Stimulated activated CD4-positive, alpha-beta T cell treated with anti-CD3 and anti-CD28 coated beads, TNF-alpha, amount 100 ng/mL, for 24 hours (primary cell): ENCODE measurements at regions not wholly inside any gene's neighbourhood (a gene's known extent, or its start where the extent isn't known, plus 50 kb on each side); places are given as distances from the start of the nearest gene placed in this dataset.

Experiments used
- DNase-seq, 3 experiments: peaks; one replicate each; pipeline ENCODE4 v3.0.0-alpha.2; 2020; ENCODE audit warnings: low read depth in 3 of 3

GRCh38 chr5:82403724-82404123 lies 125.6 kb upstream of the RPS23 start:
- DNase-seq = no peak

DNA sequence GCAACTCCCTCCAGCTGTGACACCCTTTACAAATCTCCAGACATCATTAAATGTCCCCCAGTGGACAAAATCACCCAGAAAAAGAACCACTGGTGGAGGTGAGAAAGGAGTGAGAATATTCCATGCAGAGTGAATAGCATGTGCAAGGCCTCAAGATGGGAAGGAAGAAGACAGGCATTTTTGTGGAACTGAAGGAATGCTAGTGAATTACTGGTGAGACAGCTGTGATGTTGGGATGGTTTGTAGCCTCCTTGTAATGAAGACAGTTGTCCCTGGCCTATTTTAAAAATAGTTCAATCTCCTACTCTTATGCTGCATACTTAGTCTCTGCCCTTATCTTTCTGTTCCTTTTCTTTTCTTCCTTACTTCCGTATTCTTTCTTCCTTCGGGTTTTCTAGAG lies 124.9 kb upstream of the RPS23 start:
- DNase-seq = no peak

- no peak for DNase-seq
These were observed 121.0 kb upstream of the RPS23 start for GRCh38 chr5:82399111-82399510.

GRCh38 chr5:82397741-82398320 lies 119.7 kb upstream of the RPS23 start:
- no peak for DNase-seq

GRCh38 chr5:82396871-82397514 lies 118.8 kb upstream of the RPS23 start:
- DNase-seq = no peak

DNA sequence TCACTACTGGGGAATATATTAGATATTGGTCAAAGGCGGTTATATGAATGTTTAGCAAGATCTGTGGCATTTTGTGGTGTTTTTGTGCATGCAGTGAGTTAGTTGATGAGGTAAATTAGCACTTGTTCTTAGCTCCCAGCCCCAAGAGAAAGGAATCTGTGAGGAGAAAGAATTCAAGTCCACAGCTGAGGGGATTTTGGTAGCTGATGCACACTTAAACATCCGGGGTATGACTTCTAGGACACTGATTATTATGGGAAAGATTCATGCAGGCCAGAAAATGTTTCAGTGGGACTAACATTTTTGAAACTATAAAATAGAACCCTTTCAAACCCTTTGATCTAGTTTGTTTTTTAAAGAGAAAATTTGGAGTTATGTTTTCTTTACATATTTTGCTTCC lies 118.2 kb upstream of the RPS23 start:
- no peak for DNase-seq

DNA sequence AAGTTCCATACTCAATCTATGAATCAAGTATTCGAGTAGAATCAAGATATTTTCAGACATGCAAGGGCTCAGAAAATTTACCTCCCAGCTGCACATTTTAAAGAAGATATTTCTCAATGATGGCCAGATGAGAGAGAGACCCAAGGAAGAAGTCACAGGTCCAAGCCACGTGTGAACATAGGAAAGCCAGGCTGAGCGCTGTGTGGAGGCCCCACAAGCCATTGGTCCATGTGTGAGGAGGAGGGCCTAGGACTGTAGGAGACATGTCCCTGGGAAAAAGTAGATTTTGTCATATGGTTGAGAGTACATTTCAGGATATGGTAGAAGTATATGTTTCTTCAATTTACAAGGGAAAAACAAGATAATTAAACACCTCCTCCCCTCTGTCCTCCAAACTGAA lies 115.8 kb upstream of the RPS23 start:
- DNase-seq = no peak

- DNase-seq = no peak
These were observed 111.9 kb upstream of the RPS23 start for GRCh38 chr5:82390088-82390487.

GRCh38 chr5:82389347-82389746 lies 111.2 kb upstream of the RPS23 start:
- no peak for DNase-seq

- DNase-seq = no peak
These were observed 110.0 kb upstream of the RPS23 start for GRCh38 chr5:82388181-82388580.

DNA sequence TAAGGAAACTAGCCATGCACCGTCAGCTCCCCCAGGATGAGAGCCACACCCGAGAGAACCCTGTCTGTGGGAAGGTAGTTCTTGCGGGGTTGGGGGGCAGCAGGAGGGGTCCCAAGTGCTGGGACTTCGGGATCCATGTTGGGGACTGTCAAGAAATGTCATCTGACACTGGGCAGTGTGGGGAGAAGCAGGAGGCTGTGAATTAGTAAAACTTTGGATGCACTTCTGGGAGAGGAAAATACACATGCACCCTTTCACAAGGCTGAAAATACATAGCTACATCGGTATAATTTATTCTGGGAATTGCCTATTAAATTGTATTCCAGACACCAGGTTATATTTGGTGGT lies 109.6 kb upstream of the RPS23 start:
- DNase-seq = no peak

- no peak for DNase-seq
These were observed 109.1 kb upstream of the RPS23 start for GRCh38 chr5:82387001-82387818.

GRCh38 chr5:82386576-82386975 lies 108.4 kb upstream of the RPS23 start:
- DNase-seq = no peak

- DNase-seq = no peak
These were observed 106.0 kb upstream of the RPS23 start for GRCh38 chr5:82384034-82384750.

DNA sequence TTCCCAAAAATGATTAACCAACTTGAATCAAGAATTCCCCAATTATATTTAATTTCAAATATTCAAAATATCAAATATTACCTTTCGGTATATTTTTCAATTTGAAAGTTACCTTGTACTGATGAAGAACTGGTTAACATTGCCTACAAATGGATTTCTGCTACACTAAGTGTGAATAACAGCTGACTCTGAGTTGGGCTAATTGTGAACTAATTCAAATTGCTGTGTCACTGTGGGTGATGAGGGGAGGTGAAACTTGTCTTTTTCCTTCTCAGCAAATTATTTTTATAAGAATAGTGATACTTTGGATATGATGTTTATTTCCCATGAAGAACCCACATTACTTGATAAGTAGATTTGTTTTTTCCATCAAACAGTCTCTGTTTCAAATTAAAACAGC lies 103.4 kb upstream of the RPS23 start:
- no peak for DNase-seq

DNA sequence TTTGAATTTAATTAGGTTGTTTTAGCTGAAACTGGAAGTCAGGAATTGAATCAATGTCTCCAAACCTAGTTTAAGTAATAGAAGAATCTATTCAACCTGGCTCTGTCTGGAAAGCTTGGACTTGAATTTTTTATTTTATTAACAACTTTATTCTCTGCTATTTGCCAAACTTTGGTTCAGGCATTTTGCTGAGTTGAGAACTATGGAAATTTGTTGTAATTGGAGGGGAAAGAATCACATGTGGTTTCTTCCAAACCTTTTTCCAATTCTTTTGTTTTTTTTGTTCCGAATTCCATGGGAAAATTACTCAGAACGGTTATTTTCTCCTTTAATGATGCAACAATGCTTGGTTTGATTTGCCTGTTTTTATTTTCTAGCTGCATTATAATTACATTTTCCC lies 98.2 kb upstream of the RPS23 start:
- no peak for DNase-seq

DNA sequence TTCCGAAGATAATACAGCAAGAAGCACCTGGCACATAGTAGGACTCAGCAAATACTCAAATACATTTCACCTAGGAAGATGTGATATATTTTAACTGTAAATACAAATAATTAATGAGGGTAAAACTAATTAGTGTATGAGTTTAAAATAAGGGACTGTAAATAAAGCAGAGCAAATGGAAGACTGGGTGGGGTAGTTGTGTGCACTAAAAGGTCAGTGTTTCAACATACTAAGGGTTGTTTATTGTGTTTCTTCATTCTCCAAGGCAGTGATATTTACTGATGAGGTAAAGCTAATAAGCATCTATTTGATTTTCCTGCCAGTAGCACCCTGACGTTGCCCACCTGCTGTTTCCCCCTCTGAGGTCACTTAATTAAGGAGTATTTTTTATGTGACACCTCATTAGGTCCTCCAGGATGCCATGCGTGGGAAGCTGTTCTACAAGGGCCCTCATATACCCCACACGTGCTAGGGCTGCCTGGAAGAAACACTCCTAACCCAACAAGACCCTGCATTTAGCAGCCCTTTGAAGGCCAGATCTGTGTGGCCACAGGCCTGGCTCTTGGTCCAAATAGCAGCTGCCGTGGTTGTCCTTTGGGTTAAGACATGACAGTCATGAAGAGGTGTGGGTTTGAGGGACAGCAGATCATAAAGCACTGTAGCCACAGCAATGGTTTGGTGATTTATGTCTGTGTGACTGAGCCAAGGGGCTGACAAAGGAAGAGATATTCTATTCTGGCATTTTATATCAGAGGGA lies 97.5 kb upstream of the RPS23 start:
- DNase-seq = no peak

DNA sequence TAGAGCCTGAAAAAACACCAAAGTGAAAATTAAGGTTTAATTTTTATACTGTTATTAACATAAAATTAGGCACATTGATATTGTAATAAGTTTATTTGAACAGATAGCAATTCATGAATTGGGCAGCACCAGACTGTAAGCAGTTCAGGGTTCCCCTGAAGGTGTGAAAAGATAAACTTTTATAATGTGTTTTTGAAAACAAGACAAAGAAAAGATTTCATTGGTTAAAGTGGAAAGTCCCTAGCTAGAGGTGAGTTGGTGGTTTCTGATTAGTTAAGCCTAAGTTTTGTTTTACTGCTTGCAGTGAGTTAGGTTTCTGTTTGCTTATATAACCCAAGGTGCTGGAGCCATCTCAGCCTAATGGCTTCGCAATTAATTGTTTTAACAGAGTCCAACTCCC lies 96.5 kb upstream of the RPS23 start:
- DNase-seq = no peak

- DNase-seq = no peak
These were observed 89.8 kb upstream of the RPS23 start for GRCh38 chr5:82367930-82368329.

DNA sequence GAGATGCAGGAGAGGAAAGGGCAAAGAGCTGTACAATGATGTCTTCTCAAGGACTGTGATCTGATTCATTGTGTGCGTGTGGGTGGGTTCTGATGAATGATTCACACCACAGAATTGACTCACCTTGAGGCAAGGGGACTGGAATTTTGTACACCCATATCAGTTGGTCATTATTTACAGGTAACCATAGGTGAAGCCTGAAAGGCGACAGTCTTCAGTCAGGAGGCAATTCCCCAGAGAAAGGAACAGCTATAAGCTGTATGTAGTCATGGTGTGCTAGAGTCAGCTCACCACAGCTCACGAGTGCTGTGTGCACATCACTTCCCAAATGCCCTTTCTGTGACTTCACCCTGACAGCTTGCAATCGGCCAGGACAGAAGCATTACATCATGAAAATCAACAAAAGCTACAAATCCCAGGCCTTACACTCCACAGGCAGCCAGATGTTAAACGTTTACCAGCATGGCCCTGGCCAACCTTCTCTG lies 87.6 kb upstream of the RPS23 start:
- peak in 2 of 3 experiments; percentile 24 to 35 for DNase-seq

GRCh38 chr5:82365026-82365425 lies 86.9 kb upstream of the RPS23 start:
- no peak for DNase-seq

DNA sequence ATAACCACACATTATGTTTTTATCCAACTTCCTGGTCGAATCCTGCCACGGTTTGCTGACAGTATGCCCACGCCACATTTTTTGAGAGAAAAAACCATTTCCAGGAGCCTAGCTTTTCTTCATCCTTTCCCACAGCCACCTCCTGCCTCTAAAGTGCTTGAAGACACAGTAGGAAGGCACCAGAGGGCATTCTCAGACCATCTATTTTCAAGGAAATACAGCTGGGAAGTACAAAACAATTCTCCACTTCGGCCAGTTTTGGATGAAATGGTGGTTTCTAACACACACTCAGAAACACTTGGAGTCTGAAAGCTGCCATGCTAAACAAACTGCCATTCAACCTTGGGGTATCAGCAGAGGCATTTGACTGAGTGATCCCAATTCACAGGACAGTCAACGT lies 86.3 kb upstream of the RPS23 start:
- no peak for DNase-seq
